ENCODE measurements at regions not wholly inside any gene's neighbourhood (a gene's known extent, or its start where the extent isn't known, plus 50 kb on each side); places are given as distances from the start of the nearest gene placed in this dataset.

- no peak for DNase-seq (ENCODE audit: low spot score)
Observed at GRCh38 chr2:5990086-5990485, 297.9 kb downstream of the SOX11 start.

GRCh38 chr2:5991305-5991968 is 299.3 kb downstream of the SOX11 start:
- DNase-seq (ENCODE audit: low spot score): no peak

GRCh38 chr2:5995832-5996231 is 303.6 kb downstream of the SOX11 start:
- no peak for DNase-seq (ENCODE audit: low spot score)

GRCh38 chr2:6008186-6008585 is 316.0 kb downstream of the SOX11 start:
- DNase-seq (ENCODE audit: low spot score): no peak

GRCh38 chr2:6008726-6009125 is 316.5 kb downstream of the SOX11 start:
- no peak for DNase-seq (ENCODE audit: low spot score)

GRCh38 chr2:6010163-6010562 is 318.0 kb downstream of the SOX11 start:
- DNase-seq (ENCODE audit: low spot score): no peak

- no peak for DNase-seq (ENCODE audit: low spot score)
Observed at GRCh38 chr2:6011921-6012320, 319.7 kb downstream of the SOX11 start.

GRCh38 chr2:6017736-6018286 is 325.6 kb downstream of the SOX11 start:
- DNase-seq (ENCODE audit: low spot score): no peak

GRCh38 chr2:6024229-6024628 is 332.0 kb downstream of the SOX11 start:
- DNase-seq (ENCODE audit: low spot score): no peak

GRCh38 chr2:6024784-6025183 is 332.6 kb downstream of the SOX11 start:
- DNase-seq (ENCODE audit: low spot score): no peak

- DNase-seq (ENCODE audit: low spot score): no peak
Observed at GRCh38 chr2:6025391-6025790, 333.2 kb downstream of the SOX11 start.

- no peak for DNase-seq (ENCODE audit: low spot score)
Observed at GRCh38 chr2:6027066-6027465, 334.9 kb downstream of the SOX11 start.

- DNase-seq (ENCODE audit: low spot score): no peak
Observed at GRCh38 chr2:6031200-6031867, 339.1 kb downstream of the SOX11 start.

GRCh38 chr2:6036211-6036610 is 344.0 kb downstream of the SOX11 start:
- no peak for DNase-seq (ENCODE audit: low spot score)

- no peak for DNase-seq (ENCODE audit: low spot score)
Observed at GRCh38 chr2:6043238-6043637, 351.1 kb downstream of the SOX11 start.

GRCh38 chr2:6052649-6053048 is 360.5 kb downstream of the SOX11 start:
- no peak for DNase-seq (ENCODE audit: low spot score)

- no peak for DNase-seq (ENCODE audit: low spot score)
Observed at GRCh38 chr2:6053743-6054142, 361.6 kb downstream of the SOX11 start.

GRCh38 chr2:6054161-6054671 is 362.0 kb downstream of the SOX11 start:
- no peak for DNase-seq (ENCODE audit: low spot score)

GRCh38 chr2:6060992-6061663 is 368.9 kb downstream of the SOX11 start:
- DNase-seq (ENCODE audit: low spot score): no peak

- DNase-seq (ENCODE audit: low spot score): no peak
Observed at GRCh38 chr2:6064757-6065156, 372.6 kb downstream of the SOX11 start.

- DNase-seq (ENCODE audit: low spot score): no peak
Observed at GRCh38 chr2:6065703-6066102, 373.5 kb downstream of the SOX11 start.

GRCh38 chr2:6067089-6067488 is 374.9 kb downstream of the SOX11 start:
- no peak for DNase-seq (ENCODE audit: low spot score)

GRCh38 chr2:6067806-6068205 is 375.6 kb downstream of the SOX11 start:
- DNase-seq (ENCODE audit: low spot score): no peak

Measured in hematopoietic multipotent progenitor cell treated with erythropoietin and hydrocortisone succinate and interleukin-3 and kit ligand, for 15 days (in vitro differentiated cells).